Pancreas (tissue), 10 donors: ENCODE measurements at regions not wholly inside any gene's neighbourhood (a gene's known extent, or its start where the extent isn't known, plus 50 kb on each side); places are given as distances from the start of the nearest gene placed in this dataset.

Experiments
- ATAC-seq, 4 donors: fragments of 200-7000 bp; cut with Tn5 transposase; one replicate each; pipeline versions ENCODE4 v1.8.0 to v1.9.1; 2020; ENCODE audit warnings: mild to moderate bottlenecking in 4 of 4, moderate library complexity in 4 of 4
- DNase-seq, 6 donors: peaks; one replicate each; pipeline ENCODE4 v3.0.0-alpha.2; 2020
- FAIRE-seq: peaks from 2 replicates; lab custom pipeline; 2012; peaks lifted over from hg19 to GRCh38; lab: Jason Lieb, UNC
- H3K27ac ChIP-seq, 4 donors: fragments of 200-600 bp; sonication (generic); 1 replicate in 3 of 4; 2 replicates in 1 of 4; pipeline versions ENCODE4 v1.5.0 to v1.8.0; 2020
- H3K27me3 ChIP-seq, 4 donors: fragments of 200-600 bp; one replicate each; pipeline ENCODE4 v1.8.0; 2021
- H3K36me3 ChIP-seq, 3 donors: fragments of 200-600 bp; sonication (generic) in 1 of 3; one replicate each; pipeline versions ENCODE4 v1.5.0 to v1.8.0; 2020 to 2021
- H3K4me1 ChIP-seq, 3 donors: fragments of 200-600 bp; one replicate each; pipeline ENCODE4 v1.8.0; 2021
- H3K4me3 ChIP-seq, 4 donors: fragments of 200-600 bp; sonication (generic) in 2 of 4; one replicate each; pipeline versions ENCODE4 v1.5.0 to v1.8.0; 2020 to 2021
- H3K9me3 ChIP-seq, 4 donors: fragments of 200-600 bp; one replicate each; pipeline ENCODE4 v1.8.0; 2021
- CTCF ChIP-seq, 4 donors: fragments of 200-600 bp; sonication (generic) in 3 of 4; IDR thresholded peaks; one replicate each; pipeline versions ENCODE4 v1.5.0 to v1.8.0; 2021; ENCODE audit warnings: antibody characterized with exemption in 4 of 4
- WGBS, 2 donors: extraction: QIAGEN DNeasy Blood & Tissue Kit; methylation state at CpG; one replicate each; pipeline ENCODE4 v1.1.7; 2013; 5-methylcytosine and 5-hydroxymethylcytosine counted together
- intact Hi-C, 3 donors: fragments of 100-400 bp; cut with DNase I; formaldehyde crosslinking; loops; one replicate each; pipeline versions ENCODE4 v1.11.1 to v1.14.2; 2022
- donor health status: healthy with polysubstance abuse.
- donor health status: DM: no; HTN: no; CAD: no; lungs with moderate emphysema.
- donor health status: DM: no; HTN: no; CAD: no.
- donor health status: control.
- donor health status: control.
- donor health status: Bipolar disorder and iron deficiency.
- donor health status: DM: yes; HTN: yes; CAD: no.
- donor health status: DM: no; HTN: no; CAD: no.
- donor health status: DM: no; HTN: no; CAD: no.
- donor health status: DM: yes; HTN: yes; CAD: no.

DNA sequence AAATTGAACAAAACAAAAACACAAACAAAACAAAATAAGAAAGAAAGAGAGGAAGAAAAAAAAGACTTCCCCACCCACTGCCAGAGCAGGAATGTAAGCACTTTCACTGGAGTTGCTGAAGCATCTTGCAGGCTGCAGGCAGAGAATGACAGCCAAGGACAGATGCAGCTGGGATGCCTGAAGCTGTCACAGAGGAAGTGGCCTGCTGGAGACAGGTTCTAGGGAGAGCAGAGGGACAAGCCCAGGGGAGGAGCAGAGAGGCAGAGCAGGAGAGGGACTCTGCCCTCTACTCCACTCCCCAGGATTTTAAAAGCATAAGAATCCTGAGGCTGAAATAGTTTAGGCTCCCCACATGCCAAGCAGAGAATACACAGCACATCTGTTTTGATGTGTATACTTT lies 326.2 kb downstream of the TUSC7 start:
- TF ChIP-seq CTCF (IDR thresholded peaks at IDR 0.05), result no peak
- Histone ChIP-seq H3K4me3 (no peak overlapping the region), H3K9me3 (no peaks in the 10 kb centered on the region), H3K27me3 (no peaks in the 10 kb centered on the region), H3K36me3 (no peaks in the 10 kb centered on the region), H3K4me1 (no peaks in the 10 kb centered on the region), H3K27ac (no peak overlapping the region)
- FAIRE-seq (no peak), DNase-seq (no peak), ATAC-seq (peak in 3 of 4 donors; percentile 30 to 59 (median 47))
- intact Hi-C loops, result no loop called here

GRCh38 chr3:117036259-117036799 lies 326.8 kb downstream of the TUSC7 start:
- ATAC-seq (peak in 3 of 4 donors; percentile 66 to 90 (median 89)), DNase-seq (peak in 3 of 6 donors; percentile 10 to 34 (median 13)), FAIRE-seq (no peak)
- no peak for TF ChIP-seq CTCF (IDR thresholded peaks at IDR 0.05)
- H3K27ac ChIP-seq, result no peak overlapping the region
- H3K4me1 ChIP-seq, result no peaks in the 10 kb centered on the region
- 62 to 69% methylated on average over 4 of the region's 4 CpGs for WGBS, 2 donors
- no peaks in the 10 kb centered on the region for H3K27me3 ChIP-seq
- H3K9me3 ChIP-seq, result no peaks in the 10 kb centered on the region
- no peaks in the 10 kb centered on the region for H3K36me3 ChIP-seq
- no peak overlapping the region for H3K4me3 ChIP-seq
- intact Hi-C loops, result no loop called here

DNA sequence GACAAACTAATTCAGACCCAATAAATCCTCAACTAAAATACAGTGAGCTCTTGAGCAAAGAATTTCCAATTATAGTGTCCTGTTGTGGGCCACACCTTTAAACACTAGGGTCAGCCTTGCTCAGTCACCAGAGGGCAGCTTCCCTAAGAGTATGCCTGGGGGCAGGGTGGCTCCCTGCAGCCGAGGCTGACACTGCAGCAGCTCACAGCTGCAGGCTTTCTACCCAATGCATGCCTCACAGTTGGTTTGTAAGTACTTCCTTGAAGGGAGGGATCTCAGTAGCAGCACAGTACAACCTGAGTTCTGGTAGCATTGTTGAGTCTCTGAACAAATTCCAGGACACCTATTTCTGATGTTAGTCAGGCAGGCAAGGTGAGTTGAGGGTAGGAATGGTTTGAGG lies 335.6 kb downstream of the TUSC7 start:
- no peaks in the 10 kb centered on the region for H3K9me3 ChIP-seq
- FAIRE-seq (no peak), ATAC-seq (peak in 3 of 4 donors; percentile 62 to 85 (median 65)), DNase-seq (peak in 1 of 6 donors; percentile 17)
- no peaks in the 10 kb centered on the region for H3K27me3 ChIP-seq
- intact Hi-C loops, result no loop called here
- TF ChIP-seq CTCF (IDR thresholded peaks at IDR 0.05), result no peak
- H3K4me1 ChIP-seq, result peaks cover 0 to 6% (median 0%) of the 10 kb centered on the region in 3 donors
- no peak overlapping the region for H3K27ac ChIP-seq
- no peak overlapping the region for H3K4me3 ChIP-seq
- WGBS, 2 donors, result 0 to 4% methylated on average over 1 of the region's 1 CpG
- no peaks in the 10 kb centered on the region for H3K36me3 ChIP-seq

DNA sequence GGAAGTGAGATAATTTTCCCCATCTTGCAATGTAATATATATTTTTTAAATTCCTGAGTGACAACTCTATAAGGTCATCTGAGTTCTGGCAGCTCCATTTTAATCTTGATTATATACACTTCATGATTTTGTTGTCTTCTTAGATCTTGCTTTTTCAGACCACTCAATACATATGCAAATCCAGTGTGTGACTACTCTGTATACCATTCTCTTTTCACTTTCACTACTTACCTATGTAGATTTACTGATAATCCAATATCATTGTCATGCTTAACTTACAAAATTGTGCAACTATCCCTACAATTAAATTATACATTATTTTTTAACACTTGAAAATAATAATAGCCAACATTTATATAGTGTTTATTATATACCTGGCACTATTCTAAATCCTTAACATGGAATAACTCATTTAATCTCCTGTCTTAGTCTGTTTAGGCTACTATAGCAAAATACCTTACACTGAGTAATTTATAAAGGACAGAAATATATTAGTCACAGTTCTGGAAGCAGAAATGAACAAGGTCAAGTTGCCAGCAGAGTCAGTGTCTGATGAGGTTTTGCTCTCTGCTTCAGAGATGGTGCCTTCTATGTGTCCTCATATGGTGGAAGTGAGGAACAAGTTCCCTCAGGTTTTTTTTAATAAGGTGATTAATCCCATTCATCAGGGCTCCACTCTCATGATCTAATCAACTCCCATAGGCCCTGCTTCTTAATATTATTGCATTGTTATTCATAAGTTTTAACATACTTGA lies 338.5 kb downstream of the TUSC7 start:
- Histone ChIP-seq H3K36me3 (no peaks in the 10 kb centered on the region), H3K9me3 (no peaks in the 10 kb centered on the region), H3K27ac (no peak overlapping the region), H3K27me3 (no peaks in the 10 kb centered on the region), H3K4me3 (no peak overlapping the region), H3K4me1 (peaks cover 0 to 6% (median 0%) of the 10 kb centered on the region in 3 donors)
- intact Hi-C loops, result no loop called here
- ATAC-seq, result no peak
- TF ChIP-seq CTCF (IDR thresholded peaks at IDR 0.05), result no peak
- FAIRE-seq, result no peak
- DNase-seq, result no peak

GRCh38 chr3:117052395-117052794 lies 342.8 kb downstream of the TUSC7 start:
- DNase-seq (no peak), FAIRE-seq (no peak), ATAC-seq (no peak)
- intact Hi-C loops, result no loop called here
- TF ChIP-seq CTCF (IDR thresholded peaks at IDR 0.05), result no peak
- Histone ChIP-seq H3K9me3 (no peaks in the 10 kb centered on the region), H3K27ac (no peak overlapping the region), H3K36me3 (no peaks in the 10 kb centered on the region), H3K4me3 (no peak overlapping the region), H3K27me3 (no peaks in the 10 kb centered on the region), H3K4me1 (no peaks in the 10 kb centered on the region)
- 88 to 90% methylated on average over 5 of the region's 5 CpGs for WGBS, 2 donors
